IMR-90 (cell line): ENCODE measurements at regions not wholly inside any gene's neighbourhood (a gene's known extent, or its start where the extent isn't known, plus 50 kb on each side); places are given as distances from the start of the nearest gene placed in this dataset.

Experiments
- ATAC-seq: fragments of 200-7000 bp; cut with Tn5 transposase; 2 replicates; pipeline ENCODE4 v1.9.1; 2020; ENCODE audit warnings: low read depth, mild to moderate bottlenecking, moderate library complexity
- BruUV-seq: library from RNA; stranded (reverse); fragments of 400-500 nt; replicated peaks from 2 replicates; lab custom pipeline; 2021; lab: Mats Ljungman, UMichigan
- CTCF ChIA-PET: fragments of 300-600 bp; formaldehyde crosslinking; extraction: SDS; loops from one replicate; lab custom pipeline; 2021; ENCODE audit warnings: antibody characterized with exemption; lab: Yijun Ruan, JAX
- POLR2A ChIA-PET: fragments of 300-600 bp; sonication (Branson Sonifier 250); formaldehyde crosslinking; loops from one replicate; lab custom pipeline; 2022; ENCODE audit warnings: antibody characterized with exemption; ENCODE audit not compliant: unreplicated experiment; lab: Charles Lee
- DNase-seq: peaks from one replicate; pipeline ENCODE4 v3.0.0; 2013
- H2AFZ ChIP-seq: replicated peaks from 2 replicates; pipeline ENCODE3; 2013; ENCODE audit warnings: low read length, mild to moderate bottlenecking; ENCODE audit not compliant: poor library complexity
- H2AK5ac ChIP-seq: 2 replicates; pipeline ENCODE4 v1.6.1; 2013; ENCODE audit warnings: low read depth, low read length, inconsistent platforms
- H2AK9ac ChIP-seq: replicated peaks from 2 replicates; pipeline ENCODE3; 2013; ENCODE audit warnings: mild to moderate bottlenecking, low read depth, low read length, moderate library complexity; ENCODE audit not compliant: poor library complexity
- H2BK120ac ChIP-seq: 2 replicates; pipeline ENCODE4 v1.6.1; 2013; ENCODE audit warnings: low read depth, low read length, inconsistent platforms
- H2BK15ac ChIP-seq: 3 replicates; pipeline ENCODE4 v1.6.1; 2013; ENCODE audit warnings: low read depth, low read length, inconsistent platforms
- H2BK20ac ChIP-seq: 2 replicates; pipeline ENCODE4 v1.6.1; 2013; ENCODE audit warnings: low read depth, mild to moderate bottlenecking, inconsistent platforms, low read length, moderate library complexity
- H2BK5ac ChIP-seq: 2 replicates; pipeline ENCODE4 v1.6.1; 2013; ENCODE audit warnings: mild to moderate bottlenecking, low read depth, low read length, inconsistent platforms; ENCODE audit not compliant: poor library complexity, severe bottlenecking
- H3K14ac ChIP-seq: replicated peaks from 2 replicates; pipeline ENCODE4 v1.6.1; 2013; ENCODE audit warnings: low read depth, low read length, inconsistent platforms
- H3K18ac ChIP-seq: 2 replicates; pipeline ENCODE4 v1.6.1; 2013; ENCODE audit warnings: low read depth, low read length, control low read depth
- H3K23ac ChIP-seq: 2 replicates; pipeline ENCODE4 v1.6.1; 2013; ENCODE audit warnings: low read depth, low read length, inconsistent platforms
- H3K27ac ChIP-seq: 2 replicates; pipeline ENCODE4 v1.5.1; 2013; ENCODE audit warnings: mild to moderate bottlenecking, control low read depth, low read length; ENCODE audit not compliant: insufficient read depth
- H3K27me3 ChIP-seq: 2 replicates; pipeline ENCODE4 v1.6.1; 2013; ENCODE audit warnings: low read length; ENCODE audit not compliant: control insufficient read depth, insufficient read depth
- H3K36me3 ChIP-seq: 2 replicates; pipeline ENCODE4 v1.6.1; 2013; ENCODE audit warnings: low read length, mixed read lengths; ENCODE audit not compliant: control insufficient read depth, insufficient read depth
- H3K4ac ChIP-seq: 2 replicates; pipeline ENCODE4 v1.6.1; 2013; ENCODE audit warnings: low read depth, low read length, inconsistent platforms
- H3K4me1 ChIP-seq: 2 replicates; pipeline ENCODE4 v1.6.1; 2013; ENCODE audit warnings: low read length, mixed read lengths; ENCODE audit not compliant: control insufficient read depth, insufficient read depth
- H3K4me2 ChIP-seq: 2 replicates; pipeline ENCODE4 v1.6.1; 2013; ENCODE audit warnings: low read depth, mild to moderate bottlenecking, control low read depth, low read length, moderate library complexity
- H3K4me3 ChIP-seq: 2 replicates; pipeline ENCODE4 v1.5.1; 2013; ENCODE audit warnings: low read depth, mild to moderate bottlenecking, control low read depth, low read length, moderate library complexity; ENCODE audit not compliant: insufficient read depth
- H3K56ac ChIP-seq: 2 replicates; pipeline ENCODE4 v1.6.1; 2013; ENCODE audit warnings: low read length, inconsistent platforms; ENCODE audit not compliant: insufficient read depth; ENCODE audit errors: extremely low read depth
- H3K79me1 ChIP-seq, 2 experiments: 2 replicates each; pipeline ENCODE4 v1.6.1; 2013; ENCODE audit warnings: low read length in 2 of 2, inconsistent platforms in 1 of 2, low read depth in 1 of 2
- H3K9ac ChIP-seq: 2 replicates; pipeline ENCODE4 v1.6.1; 2013; ENCODE audit warnings: low read depth, low read length, control low read depth
- H3K9me1 ChIP-seq: 2 replicates; pipeline ENCODE4 v1.6.1; 2013; ENCODE audit warnings: low read length, inconsistent platforms; ENCODE audit not compliant: insufficient read depth
- H3K9me3 ChIP-seq: 2 replicates; pipeline ENCODE4 v1.6.1; 2013; ENCODE audit warnings: low read length; ENCODE audit not compliant: control insufficient read depth, insufficient read depth
- H4K20me1 ChIP-seq: 2 replicates; pipeline ENCODE4 v1.6.1; 2013; ENCODE audit warnings: low read length, inconsistent platforms; ENCODE audit not compliant: insufficient read depth
- H4K5ac ChIP-seq: 2 replicates; pipeline ENCODE4 v1.6.1; 2013; ENCODE audit warnings: mild to moderate bottlenecking, low read depth, low read length, control low read depth
- H4K8ac ChIP-seq, 2 experiments: 2 replicates each; pipeline ENCODE4 v1.6.1; 2013; ENCODE audit warnings: low read depth in 2 of 2, low read length in 2 of 2, control low read depth in 1 of 2, inconsistent platforms in 1 of 2
- H4K91ac ChIP-seq: 2 replicates; pipeline ENCODE4 v1.6.1; 2013; ENCODE audit warnings: low read depth, low read length, inconsistent platforms; ENCODE audit not compliant: insufficient read depth
- BHLHE40 ChIP-seq: fragments of 150-350 bp; IDR thresholded peaks from 2 replicates; pipeline ENCODE4 v1.6.1; 2016; ENCODE audit warnings: mild to moderate bottlenecking, low read depth, low read length
- CHD1 ChIP-seq: IDR thresholded peaks from 2 replicates; pipeline ENCODE4 v1.6.1; 2012; ENCODE audit warnings: low read depth, low read length, improper control_type of control experiment
- CTCF ChIP-seq: conservative IDR thresholded peaks from 2 replicates; pipeline ENCODE4 v1.5.1; 2012; ENCODE audit warnings: mild to moderate bottlenecking, low read depth, low read length, improper control_type of control experiment
- ELK1 ChIP-seq: fragments of 150-350 bp; IDR thresholded peaks from 2 replicates; pipeline ENCODE4 v1.6.1; 2016; ENCODE audit warnings: low read depth, mild to moderate bottlenecking, low read length, moderate library complexity, borderline replicate concordance
- MAFK ChIP-seq: IDR thresholded peaks from 2 replicates; pipeline ENCODE4 v1.6.1; 2012; ENCODE audit warnings: low read depth, low read length, improper control_type of control experiment
- MAZ ChIP-seq: IDR thresholded peaks from 2 replicates; pipeline ENCODE4 v1.6.1; 2012; ENCODE audit warnings: low read depth, mild to moderate bottlenecking, low read length, improper control_type of control experiment, moderate library complexity, borderline replicate concordance
- MXI1 ChIP-seq: IDR thresholded peaks from 2 replicates; pipeline ENCODE4 v1.6.1; 2012; ENCODE audit warnings: low read depth, mild to moderate bottlenecking, low read length, moderate library complexity, borderline replicate concordance
- NFE2L2 ChIP-seq: fragments of 150-350 bp; IDR thresholded peaks from 2 replicates; pipeline ENCODE4 v1.6.1; 2016; ENCODE audit warnings: low read depth, mild to moderate bottlenecking, low read length
- RAD21 ChIP-seq: IDR thresholded peaks from 2 replicates; pipeline ENCODE4 v1.6.1; 2012; ENCODE audit warnings: low read length, improper control_type of control experiment
- RCOR1 ChIP-seq: IDR thresholded peaks from 2 replicates; pipeline ENCODE4 v1.6.1; 2012; ENCODE audit warnings: mild to moderate bottlenecking, low read length, improper control_type of control experiment; ENCODE audit not compliant: insufficient replicate concordance
- RFX5 ChIP-seq: IDR thresholded peaks from 2 replicates; pipeline ENCODE4 v1.8.0; 2012; ENCODE audit warnings: low read depth, mild to moderate bottlenecking, low read length, moderate library complexity
- SMC3 ChIP-seq: fragments of 150-350 bp; IDR thresholded peaks from 2 replicates; pipeline ENCODE4 v1.6.1; 2016; ENCODE audit warnings: low read depth, mild to moderate bottlenecking, antibody characterized with exemption, low read length, moderate library complexity
- WGBS, 2 experiments: methylation state at CpG; one replicate each; pipeline versions ENCODE4 v1.1.5 to v1.1.7; 2013; ENCODE audit warnings: missing lambda C conversion rate in 2 of 2; ENCODE audit not compliant: insufficient read length in 1 of 2; ENCODE audit errors: extremely low coverage in 2 of 2; 5-methylcytosine and 5-hydroxymethylcytosine counted together
- dilution Hi-C: fragments of 300-500 bp; cut with HindIII; formaldehyde crosslinking; loops from one replicate; pipeline ENCODE4 v1.14.3; 2018; ENCODE audit warnings: low sequenced_read_pairs; ENCODE audit not compliant: unreplicated experiment
- in situ Hi-C: fragments of 300-500 bp; cut with MboI; formaldehyde crosslinking; loops from 3 replicates; pipeline ENCODE4 v1.14.3; 2019; ENCODE audit warnings: low sequenced_read_pairs, inconsistent platforms, mixed read lengths
- intact Hi-C: fragments of 100-400 bp; cut with micrococcal nuclease; formaldehyde crosslinking; loops from 2 replicates; pipeline ENCODE4 v1.10.0; 2022
- TF ChIP-seq, protein P1 (sequence below): fragments of 150-350 bp; IDR thresholded peaks from 2 replicates; pipeline ENCODE4 v1.6.1; 2017; ENCODE audit warnings: mild to moderate bottlenecking, antibody characterized with exemption, low read length, low read depth

GRCh38 chr1:234835239-234835638 is 225.3 kb upstream of the IRF2BP2 start:
- no TSS peak for BruUV-seq
- dilution Hi-C loops: loop anchor here (25.0 kb wide), 1 partner anchor 98 kb away; no protein-coding TSS in a partner anchor
- Histone ChIP-seq H3K4me3 (no peak overlapping the region), H4K5ac (no peak overlapping the region), H3K23ac (no peak overlapping the region), H4K8ac (no peak overlapping the region), H3K56ac (no peak overlapping the region), H2BK5ac (no peak overlapping the region), H4K20me1 (no peaks in the 10 kb centered on the region), H2AK9ac (no peak overlapping the region), H2BK20ac (no peak overlapping the region), H3K4me1 (peaks cover 2% of the 10 kb centered on the region; the same call in 1 of the 2 replicates), H3K18ac (no peak overlapping the region), H3K4ac (no peak overlapping the region), H3K4me2 (no peak overlapping the region), H3K9me1 (no peaks in the 10 kb centered on the region), H3K9me3 (peaks cover 2% of the 10 kb centered on the region; the same call in 1 of the 2 replicates), H3K36me3 (no peaks in the 10 kb centered on the region), H3K9ac (no peak overlapping the region), H3K27me3 (no peaks in the 10 kb centered on the region), H2AK5ac (no peak overlapping the region), H4K91ac (no peak overlapping the region), H2AFZ (no peak overlapping the region), H2BK120ac (no peak overlapping the region), H3K14ac (no peak overlapping the region), H3K27ac (no peak overlapping the region), H2BK15ac (no peak overlapping the region), H3K79me1 (no peaks in the 10 kb centered on the region)
- ChIA-PET POLR2A (no interaction called here), CTCF (no interaction called here)
- WGBS, 2 experiments: no CpG with 5 or more reads among the region's 2 CpGs
- intact Hi-C loops: no loop called here
- TF ChIP-seq MXI1 (no peak), RFX5 (no peak), RCOR1 (no peak), RAD21 (no peak), SMC3 (no peak), NFE2L2 (no peak), MAFK (no peak), CHD1 (no peak), MAZ (no peak), CTCF (no peak), ELK1 (no peak), BHLHE40 (no peak)
- TF ChIP-seq, protein P1, sequence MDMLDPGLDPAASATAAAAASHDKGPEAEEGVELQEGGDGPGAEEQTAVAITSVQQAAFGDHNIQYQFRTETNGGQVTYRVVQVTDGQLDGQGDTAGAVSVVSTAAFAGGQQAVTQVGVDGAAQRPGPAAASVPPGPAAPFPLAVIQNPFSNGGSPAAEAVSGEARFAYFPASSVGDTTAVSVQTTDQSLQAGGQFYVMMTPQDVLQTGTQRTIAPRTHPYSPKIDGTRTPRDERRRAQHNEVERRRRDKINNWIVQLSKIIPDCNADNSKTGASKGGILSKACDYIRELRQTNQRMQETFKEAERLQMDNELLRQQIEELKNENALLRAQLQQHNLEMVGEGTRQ: no peak
- ATAC-seq (no peak), DNase-seq (no peak)
- in situ Hi-C loops: no loop called here
